GM06990 (cell line): ENCODE measurements at regions not wholly inside any gene's neighbourhood (a gene's known extent, or its start where the extent isn't known, plus 50 kb on each side); places are given as distances from the start of the nearest gene placed in this dataset.

Experiments used
- DNase-seq: peaks from one replicate; pipeline ENCODE4 v3.0.0-alpha.2; 2011; ENCODE audit not compliant: insufficient read length; ENCODE audit errors: extremely low read depth
- H3K27me3 ChIP-seq: replicated peaks from 2 replicates; pipeline ENCODE4 v1.6.0; 2011; ENCODE audit warnings: low read length; ENCODE audit not compliant: control insufficient read depth, insufficient read depth
- H3K36me3 ChIP-seq: 2 replicates; pipeline ENCODE4 v1.5.1; 2011; ENCODE audit warnings: low read length; ENCODE audit not compliant: control insufficient read depth, insufficient read depth
- H3K4me3 ChIP-seq: replicated peaks from 2 replicates; pipeline ENCODE4 v1.5.1; 2011; ENCODE audit warnings: low read depth, mild to moderate bottlenecking, control low read depth, low read length
- TF ChIP-seq, protein P1 (sequence below): IDR thresholded peaks from 2 replicates; pipeline ENCODE4 v1.5.1; 2011; ENCODE audit warnings: low read length, control low read depth, mild to moderate bottlenecking, inconsistent platforms; ENCODE audit not compliant: insufficient read depth, poor library complexity, severe bottlenecking

DNA sequence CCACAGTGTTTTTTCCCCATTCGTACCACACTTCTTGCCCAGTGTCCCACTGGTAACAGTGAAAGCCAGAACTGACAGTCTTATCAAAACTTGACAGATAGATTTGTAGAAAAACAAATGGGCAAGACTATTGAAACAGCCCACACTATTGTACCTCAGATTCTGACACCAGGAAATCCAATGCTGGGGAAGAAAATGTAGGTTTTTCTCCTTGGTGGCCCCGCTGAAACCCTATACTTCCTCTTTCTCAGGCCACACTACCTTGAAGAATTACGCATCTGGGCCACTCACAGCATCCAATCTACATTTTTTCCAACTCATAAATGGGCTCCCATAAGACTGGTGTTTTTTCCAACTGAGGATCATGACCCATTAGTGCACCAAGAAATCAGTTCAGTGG lies 90.9 kb upstream of the HDDC2 start:
- no peak for DNase-seq
- H3K27me3 ChIP-seq: no peaks in the 10 kb centered on the region
- no peaks in the 10 kb centered on the region for H3K36me3 ChIP-seq
- TF ChIP-seq, protein P1, sequence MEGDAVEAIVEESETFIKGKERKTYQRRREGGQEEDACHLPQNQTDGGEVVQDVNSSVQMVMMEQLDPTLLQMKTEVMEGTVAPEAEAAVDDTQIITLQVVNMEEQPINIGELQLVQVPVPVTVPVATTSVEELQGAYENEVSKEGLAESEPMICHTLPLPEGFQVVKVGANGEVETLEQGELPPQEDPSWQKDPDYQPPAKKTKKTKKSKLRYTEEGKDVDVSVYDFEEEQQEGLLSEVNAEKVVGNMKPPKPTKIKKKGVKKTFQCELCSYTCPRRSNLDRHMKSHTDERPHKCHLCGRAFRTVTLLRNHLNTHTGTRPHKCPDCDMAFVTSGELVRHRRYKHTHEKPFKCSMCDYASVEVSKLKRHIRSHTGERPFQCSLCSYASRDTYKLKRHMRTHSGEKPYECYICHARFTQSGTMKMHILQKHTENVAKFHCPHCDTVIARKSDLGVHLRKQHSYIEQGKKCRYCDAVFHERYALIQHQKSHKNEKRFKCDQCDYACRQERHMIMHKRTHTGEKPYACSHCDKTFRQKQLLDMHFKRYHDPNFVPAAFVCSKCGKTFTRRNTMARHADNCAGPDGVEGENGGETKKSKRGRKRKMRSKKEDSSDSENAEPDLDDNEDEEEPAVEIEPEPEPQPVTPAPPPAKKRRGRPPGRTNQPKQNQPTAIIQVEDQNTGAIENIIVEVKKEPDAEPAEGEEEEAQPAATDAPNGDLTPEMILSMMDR: no peak
- no peak overlapping the region for H3K4me3 ChIP-seq

DNA sequence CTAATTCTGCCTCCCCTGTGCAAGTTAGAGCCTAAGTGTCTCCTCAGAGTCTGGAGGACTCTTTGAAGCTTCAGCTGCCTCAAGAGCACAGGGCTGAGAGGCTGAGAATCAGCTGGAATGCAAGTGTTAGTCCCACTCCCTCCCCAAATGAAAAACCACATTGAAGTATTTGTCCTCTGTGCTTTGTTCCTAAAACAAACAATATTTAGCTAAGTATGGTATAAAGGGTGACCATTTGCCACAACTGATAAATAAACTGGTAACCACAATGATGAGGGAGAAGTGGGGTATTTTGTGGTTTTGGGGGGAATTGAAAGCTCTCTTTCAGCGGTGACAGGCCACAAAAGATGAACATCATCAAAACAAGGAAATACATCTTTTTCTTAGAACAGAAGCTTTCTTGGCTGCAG lies 91.7 kb upstream of the HDDC2 start:
- TF ChIP-seq, protein P1: no peak
- no peak for DNase-seq
- no peak overlapping the region for H3K4me3 ChIP-seq
- no peaks in the 10 kb centered on the region for H3K36me3 ChIP-seq
- H3K27me3 ChIP-seq: no peaks in the 10 kb centered on the region

DNA sequence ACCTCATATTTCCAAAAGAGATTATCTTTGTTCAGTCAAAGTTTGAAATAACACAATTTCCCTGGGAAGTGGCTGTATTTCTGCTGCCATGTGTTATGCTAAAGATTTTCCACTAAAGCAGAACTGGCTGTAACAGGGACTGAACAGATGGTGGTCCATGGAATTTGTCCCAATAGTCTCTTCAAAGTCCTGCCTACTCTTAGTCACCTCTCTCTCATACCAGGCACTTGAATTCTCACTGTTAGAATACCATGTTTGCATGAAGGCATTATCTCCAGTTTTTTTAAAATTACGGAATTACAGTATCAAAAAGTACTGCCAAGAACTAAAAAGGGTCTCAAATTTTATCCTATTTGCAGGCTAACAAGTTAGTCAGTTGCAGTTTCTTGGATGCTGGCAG lies 105.0 kb upstream of the HDDC2 start:
- TF ChIP-seq, protein P1: no peak
- DNase-seq: no peak

DNA sequence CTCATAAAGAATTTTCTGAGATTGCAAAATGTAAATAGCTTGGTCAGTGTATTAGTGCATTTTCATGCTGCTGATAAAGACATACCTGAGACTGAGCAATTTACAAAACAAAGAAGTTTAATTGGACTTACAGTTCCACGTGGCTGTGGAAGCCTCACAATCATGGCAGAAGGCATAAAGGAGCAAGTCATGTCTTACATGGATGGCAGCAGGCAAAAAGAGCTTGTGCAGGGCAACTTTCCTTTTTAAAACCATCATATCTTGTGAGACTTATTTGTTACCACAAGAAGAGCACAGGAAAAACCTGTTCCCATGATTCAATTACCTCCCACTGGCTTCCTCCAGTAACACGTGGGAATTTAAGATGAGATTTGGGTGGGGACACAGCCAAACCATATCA lies 112.7 kb upstream of the HDDC2 start:
- Histone ChIP-seq H3K27me3 (no peaks in the 10 kb centered on the region), H3K4me3 (no peak overlapping the region), H3K36me3 (no peaks in the 10 kb centered on the region)
- TF ChIP-seq, protein P1: no peak
- DNase-seq: no peak

More for the DNA sequence above, 105.0 kb upstream of the HDDC2 start:
- no peaks in the 10 kb centered on the region for H3K36me3 ChIP-seq
- H3K4me3 ChIP-seq: no peak overlapping the region
- no peaks in the 10 kb centered on the region for H3K27me3 ChIP-seq

DNA sequence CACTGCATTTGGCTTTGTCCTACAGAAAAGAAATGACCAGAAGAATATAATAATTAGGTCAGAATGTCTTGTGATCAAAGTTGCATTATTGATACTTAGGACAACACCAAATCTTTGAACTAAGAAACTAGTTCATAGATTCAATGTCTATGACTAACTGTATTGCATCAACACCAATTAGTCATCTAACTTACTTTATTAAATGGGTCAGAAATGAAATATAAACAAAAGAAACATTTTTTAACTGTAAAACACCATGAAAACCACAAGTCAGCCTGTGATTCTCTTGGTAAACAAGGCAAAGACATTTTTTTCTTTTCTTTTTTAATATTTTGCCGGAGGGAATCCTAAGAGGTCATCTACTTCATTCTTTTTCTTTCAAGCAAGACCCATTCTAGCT lies 114.1 kb upstream of the HDDC2 start:
- DNase-seq: no peak
- TF ChIP-seq, protein P1: no peak
- Histone ChIP-seq H3K36me3 (no peaks in the 10 kb centered on the region), H3K27me3 (no peaks in the 10 kb centered on the region), H3K4me3 (no peak overlapping the region)

DNA sequence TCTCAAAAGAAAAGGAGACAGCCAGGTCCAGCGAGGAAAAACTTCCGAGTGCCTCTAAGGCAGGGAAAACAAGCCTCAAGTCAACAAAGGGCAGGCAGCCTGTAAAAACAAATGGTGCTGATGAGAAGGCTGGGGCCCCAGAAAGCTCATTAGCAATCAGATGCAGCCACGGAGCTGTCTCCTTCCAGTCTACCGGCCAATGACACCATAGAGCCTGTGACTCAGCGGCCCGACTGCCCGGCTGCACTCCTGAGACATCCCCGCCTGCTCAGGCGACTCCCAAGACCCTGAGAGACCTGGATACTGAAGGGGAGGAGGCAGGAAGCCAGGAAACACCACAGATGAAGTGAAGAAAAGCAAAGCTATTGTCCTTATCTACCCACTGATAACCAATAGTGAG lies 120.1 kb upstream of the HDDC2 start:
- H3K36me3 ChIP-seq: no peaks in the 10 kb centered on the region
- no peaks in the 10 kb centered on the region; the same call in 1 of the 2 replicates for H3K27me3 ChIP-seq
- no peak overlapping the region for H3K4me3 ChIP-seq
- no peak for DNase-seq
- TF ChIP-seq, protein P1: no peak
